ENCODE measurements at regions not wholly inside any gene's neighbourhood (a gene's known extent, or its start where the extent isn't known, plus 50 kb on each side); places are given as distances from the start of the nearest gene placed in this dataset.

DNA sequence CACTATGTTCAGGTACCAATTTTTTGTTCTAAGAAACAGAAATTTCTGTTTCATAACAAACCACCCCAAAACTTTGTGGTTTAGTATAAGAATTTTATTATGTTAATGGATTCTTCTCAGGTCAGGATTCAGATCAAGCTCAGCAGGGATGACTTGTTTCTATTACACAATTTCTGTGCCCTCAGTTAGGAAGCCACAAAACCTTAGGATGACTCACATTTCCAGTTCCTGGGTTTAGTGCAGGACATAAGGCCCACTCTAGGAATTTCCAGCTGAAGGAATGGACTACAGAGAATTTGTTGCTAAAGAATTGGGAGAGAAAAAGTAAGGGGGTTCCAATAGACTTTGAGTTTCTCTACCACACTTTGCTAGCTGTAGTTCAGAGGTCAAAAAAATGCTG is 629.3 kb downstream of the ANXA1 start:
- TF ChIP-seq, protein P1, sequence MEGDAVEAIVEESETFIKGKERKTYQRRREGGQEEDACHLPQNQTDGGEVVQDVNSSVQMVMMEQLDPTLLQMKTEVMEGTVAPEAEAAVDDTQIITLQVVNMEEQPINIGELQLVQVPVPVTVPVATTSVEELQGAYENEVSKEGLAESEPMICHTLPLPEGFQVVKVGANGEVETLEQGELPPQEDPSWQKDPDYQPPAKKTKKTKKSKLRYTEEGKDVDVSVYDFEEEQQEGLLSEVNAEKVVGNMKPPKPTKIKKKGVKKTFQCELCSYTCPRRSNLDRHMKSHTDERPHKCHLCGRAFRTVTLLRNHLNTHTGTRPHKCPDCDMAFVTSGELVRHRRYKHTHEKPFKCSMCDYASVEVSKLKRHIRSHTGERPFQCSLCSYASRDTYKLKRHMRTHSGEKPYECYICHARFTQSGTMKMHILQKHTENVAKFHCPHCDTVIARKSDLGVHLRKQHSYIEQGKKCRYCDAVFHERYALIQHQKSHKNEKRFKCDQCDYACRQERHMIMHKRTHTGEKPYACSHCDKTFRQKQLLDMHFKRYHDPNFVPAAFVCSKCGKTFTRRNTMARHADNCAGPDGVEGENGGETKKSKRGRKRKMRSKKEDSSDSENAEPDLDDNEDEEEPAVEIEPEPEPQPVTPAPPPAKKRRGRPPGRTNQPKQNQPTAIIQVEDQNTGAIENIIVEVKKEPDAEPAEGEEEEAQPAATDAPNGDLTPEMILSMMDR (conservative IDR thresholded peaks at IDR 0.05; ENCODE audit: low read length): no peak
- no peak for TF ChIP-seq EZH2phosphoT487 (IDR thresholded peaks at IDR 0.05; ENCODE audit: borderline replicate concordance, low read depth, low read length)

Measured in OCI-LY7 (cell line).